Mesothelial cell of epicardium (in vitro differentiated cells): ENCODE measurements at regions not wholly inside any gene's neighbourhood (a gene's known extent, or its start where the extent isn't known, plus 50 kb on each side); places are given as distances from the start of the nearest gene placed in this dataset.

ENCODE experiments used
- DNase-seq, 2 experiments: peaks; one replicate each; pipeline ENCODE4 v3.0.0; 2021; ENCODE audit warnings: low spot score in 2 of 2; ENCODE audit not compliant: unreplicated experiment in 2 of 2
- H3K27ac Mint-ChIP-seq: 2 replicates; pipeline ENCODE4 v1.8.0; 2021; ENCODE audit warnings: mixed read lengths
- H3K27me3 Mint-ChIP-seq: 2 replicates; pipeline ENCODE4 v1.8.0; 2021; ENCODE audit warnings: low read depth, mixed read lengths
- H3K36me3 Mint-ChIP-seq: 2 replicates; pipeline ENCODE4 v1.8.0; 2021; ENCODE audit warnings: mixed read lengths
- H3K4me1 Mint-ChIP-seq: 2 replicates; pipeline ENCODE4 v1.8.0; 2021; ENCODE audit warnings: mixed read lengths
- H3K4me3 Mint-ChIP-seq: 2 replicates; pipeline ENCODE4 v1.8.0; 2021; ENCODE audit warnings: mild to moderate bottlenecking, moderate library complexity, mixed read lengths
- H3K9me3 Mint-ChIP-seq: 2 replicates; pipeline ENCODE4 v1.8.0; 2021; ENCODE audit warnings: mixed read lengths
- TF ChIP-seq, protein P1 (sequence below): fragments of 200-600 bp; sonication (generic); IDR thresholded peaks from one replicate; pipeline ENCODE4 v1.5.0; 2021; ENCODE audit warnings: antibody characterized with exemption; ENCODE audit not compliant: unreplicated experiment

DNA sequence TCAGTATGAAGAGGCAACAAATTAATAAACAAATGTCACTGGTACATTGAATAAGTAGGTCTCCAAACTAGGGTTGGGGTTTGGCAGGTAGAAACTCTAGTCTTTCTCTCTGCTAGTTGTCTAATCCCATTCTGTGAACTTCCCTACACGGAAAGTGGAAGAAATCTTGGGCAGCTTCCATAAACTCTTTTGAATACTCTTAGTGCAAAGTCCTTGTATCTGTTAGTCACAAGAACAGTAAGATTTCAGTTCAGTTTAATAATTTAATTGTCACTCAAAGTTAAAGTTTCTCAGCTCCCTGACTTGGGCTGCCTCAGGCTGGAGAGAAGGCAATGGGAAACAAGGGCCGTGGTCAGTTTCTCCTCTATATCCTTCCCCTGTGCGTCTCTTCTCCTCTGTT lies 135.4 kb upstream of the MDM1 start:
- H3K36me3 Mint-ChIP-seq: no peaks in the 10 kb centered on the region
- H3K27me3 Mint-ChIP-seq: no peaks in the 10 kb centered on the region
- no peaks in the 10 kb centered on the region for H3K9me3 Mint-ChIP-seq
- no peak overlapping the region for H3K4me3 Mint-ChIP-seq
- H3K27ac Mint-ChIP-seq: no peak overlapping the region
- peaks cover 7% of the 10 kb centered on the region for H3K4me1 Mint-ChIP-seq
- no peak for DNase-seq
- TF ChIP-seq, protein P1, sequence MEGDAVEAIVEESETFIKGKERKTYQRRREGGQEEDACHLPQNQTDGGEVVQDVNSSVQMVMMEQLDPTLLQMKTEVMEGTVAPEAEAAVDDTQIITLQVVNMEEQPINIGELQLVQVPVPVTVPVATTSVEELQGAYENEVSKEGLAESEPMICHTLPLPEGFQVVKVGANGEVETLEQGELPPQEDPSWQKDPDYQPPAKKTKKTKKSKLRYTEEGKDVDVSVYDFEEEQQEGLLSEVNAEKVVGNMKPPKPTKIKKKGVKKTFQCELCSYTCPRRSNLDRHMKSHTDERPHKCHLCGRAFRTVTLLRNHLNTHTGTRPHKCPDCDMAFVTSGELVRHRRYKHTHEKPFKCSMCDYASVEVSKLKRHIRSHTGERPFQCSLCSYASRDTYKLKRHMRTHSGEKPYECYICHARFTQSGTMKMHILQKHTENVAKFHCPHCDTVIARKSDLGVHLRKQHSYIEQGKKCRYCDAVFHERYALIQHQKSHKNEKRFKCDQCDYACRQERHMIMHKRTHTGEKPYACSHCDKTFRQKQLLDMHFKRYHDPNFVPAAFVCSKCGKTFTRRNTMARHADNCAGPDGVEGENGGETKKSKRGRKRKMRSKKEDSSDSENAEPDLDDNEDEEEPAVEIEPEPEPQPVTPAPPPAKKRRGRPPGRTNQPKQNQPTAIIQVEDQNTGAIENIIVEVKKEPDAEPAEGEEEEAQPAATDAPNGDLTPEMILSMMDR: no peak

DNA sequence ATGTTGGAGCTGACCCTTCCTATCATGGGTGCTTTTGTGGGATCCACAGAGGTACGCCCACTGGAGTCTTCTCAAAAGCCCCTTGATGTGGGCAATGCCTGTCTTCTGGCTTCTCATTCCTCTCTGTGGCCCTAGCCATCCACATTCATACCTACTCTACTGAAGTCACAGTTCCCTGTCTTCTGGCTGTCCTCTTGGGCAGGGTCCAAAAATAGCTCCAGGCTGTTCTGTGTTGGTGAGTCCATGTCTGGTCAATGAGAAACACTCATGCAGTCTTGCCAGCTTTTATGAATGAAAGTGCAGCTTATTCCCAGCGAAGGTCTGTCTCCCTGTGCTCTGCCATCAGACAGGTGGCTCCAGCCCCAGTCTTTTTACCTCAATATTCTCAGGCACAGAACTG lies 135.9 kb upstream of the MDM1 start:
- no peak for DNase-seq
- Mint-ChIP-seq H3K27me3 (no peaks in the 10 kb centered on the region), H3K36me3 (no peaks in the 10 kb centered on the region), H3K27ac (no peak overlapping the region), H3K9me3 (no peaks in the 10 kb centered on the region), H3K4me1 (peaks cover 7% of the 10 kb centered on the region), H3K4me3 (no peak overlapping the region)
- TF ChIP-seq, protein P1: no peak

- TF ChIP-seq, protein P1: no peak
- no peaks in the 10 kb centered on the region for H3K9me3 Mint-ChIP-seq
- H3K36me3 Mint-ChIP-seq: no peaks in the 10 kb centered on the region
- no peaks in the 10 kb centered on the region for H3K27me3 Mint-ChIP-seq
- no peak overlapping the region for H3K27ac Mint-ChIP-seq
- no peak overlapping the region for H3K4me3 Mint-ChIP-seq
- peaks cover 7% of the 10 kb centered on the region for H3K4me1 Mint-ChIP-seq
- DNase-seq: no peak
Observed at GRCh38 chr12:68469113-68469512, 137.0 kb upstream of the MDM1 start.

DNA sequence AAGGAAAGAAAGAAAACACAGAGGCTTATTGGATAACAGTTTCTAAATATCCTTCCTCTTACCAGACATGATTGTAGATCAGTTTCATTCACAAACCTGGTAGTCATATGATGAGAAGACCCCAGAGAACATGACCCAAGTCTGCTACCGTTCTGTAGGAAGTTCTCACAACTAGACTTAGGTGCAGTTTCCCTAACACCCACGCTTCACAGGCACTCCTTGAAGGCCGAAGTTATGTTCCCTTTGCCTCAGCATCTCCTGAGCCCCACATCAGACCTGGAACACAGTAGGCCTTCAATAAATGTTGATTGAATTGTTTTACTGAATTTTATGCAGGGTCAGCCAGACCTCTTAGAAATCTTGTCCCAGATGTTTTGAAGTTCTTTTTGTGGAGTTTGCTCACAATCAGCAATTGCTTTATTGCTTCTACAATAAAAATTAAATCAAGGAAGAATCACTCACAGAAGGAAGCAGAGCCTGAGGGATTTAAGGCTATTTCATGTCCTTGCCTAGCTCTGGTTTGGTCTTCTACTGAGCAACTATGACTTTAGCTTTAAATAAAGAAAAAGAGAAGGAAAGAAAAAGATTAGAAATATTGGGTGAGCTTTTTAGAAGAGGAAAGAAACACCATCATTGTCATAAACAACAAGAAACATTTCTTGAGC lies 138.6 kb upstream of the MDM1 start:
- Mint-ChIP-seq H3K27me3 (no peaks in the 10 kb centered on the region), H3K9me3 (no peaks in the 10 kb centered on the region), H3K4me1 (peaks cover 5% of the 10 kb centered on the region), H3K4me3 (no peak overlapping the region), H3K36me3 (no peaks in the 10 kb centered on the region), H3K27ac (no peak overlapping the region)
- DNase-seq: no peak
- TF ChIP-seq, protein P1: no peak

- no peak for DNase-seq
- H3K4me3 Mint-ChIP-seq: no peak overlapping the region
- H3K27me3 Mint-ChIP-seq: no peaks in the 10 kb centered on the region
- no peak overlapping the region for H3K27ac Mint-ChIP-seq
- H3K4me1 Mint-ChIP-seq: peaks cover 6% of the 10 kb centered on the region
- H3K36me3 Mint-ChIP-seq: no peaks in the 10 kb centered on the region
- no peaks in the 10 kb centered on the region for H3K9me3 Mint-ChIP-seq
- TF ChIP-seq, protein P1: no peak
Observed at GRCh38 chr12:68474467-68475204, 136.1 kb upstream of the RAP1B start.
